Sigmoid colon (tissue), 6 donors: ENCODE measurements at regions not wholly inside any gene's neighbourhood (a gene's known extent, or its start where the extent isn't known, plus 50 kb on each side); places are given as distances from the start of the nearest gene placed in this dataset.

ENCODE experiments used
- DNase-seq: peaks from one replicate; pipeline ENCODE4 v3.0.0-alpha.2; 2019
- H3K27ac ChIP-seq, 4 donors: fragments of 200-600 bp; sonication (generic); one replicate each; pipeline ENCODE4 v1.5.1; 2016 to 2019; ENCODE audit warnings: mild to moderate bottlenecking in 1 of 4
- H3K27me3 ChIP-seq, 3 donors: fragments of 200-600 bp; sonication (generic); one replicate each; pipeline ENCODE4 v1.5.1; 2019; ENCODE audit warnings: mild to moderate bottlenecking in 1 of 3
- H3K36me3 ChIP-seq, 4 donors: fragments of 200-600 bp; sonication (generic); one replicate each; pipeline ENCODE4 v1.5.1; 2016 to 2019
- H3K4me1 ChIP-seq, 4 donors: fragments of 200-600 bp; sonication (generic); one replicate each; pipeline ENCODE4 v1.5.1; 2017 to 2019
- H3K4me3 ChIP-seq, 4 donors: fragments of 200-600 bp; sonication (generic); one replicate each; pipeline ENCODE4 v1.5.1; 2017 to 2019; ENCODE audit warnings: mild to moderate bottlenecking in 2 of 4, moderate library complexity in 1 of 4
- H3K9me3 ChIP-seq, 4 donors: fragments of 200-600 bp in 3 of 4; sonication (generic) in 3 of 4; one replicate each; pipeline versions ENCODE4 v1.5.1 to v1.6.1; 2013 to 2019
- CTCF ChIP-seq, 4 experiments: fragments of 450-650 bp in 3 of 4; fragments of 200-600 bp in 1 of 4; IDR thresholded peaks; one replicate each; pipeline ENCODE4 v1.5.1; 2016 to 2019; ENCODE audit warnings: antibody characterized with exemption in 4 of 4, mild to moderate bottlenecking in 3 of 4, moderate library complexity in 2 of 4
- EP300 ChIP-seq, 4 donors: sonication (generic); formaldehyde crosslinking; IDR thresholded peaks; one replicate each; pipeline ENCODE4 v1.6.1; 2017; ENCODE audit warnings: antibody characterized with exemption in 4 of 4
- POLR2A ChIP-seq, 2 donors: fragments of 450-650 bp; IDR thresholded peaks; one replicate each; pipeline ENCODE4 v1.6.1; 2016; ENCODE audit warnings: antibody characterized with exemption in 2 of 2, mild to moderate bottlenecking in 2 of 2, moderate library complexity in 2 of 2
- POLR2AphosphoS5 ChIP-seq, 4 donors: sonication (generic); formaldehyde crosslinking; IDR thresholded peaks; one replicate each; pipeline ENCODE4 v1.6.1; 2017; ENCODE audit warnings: antibody characterized with exemption in 4 of 4
- WGBS, 2 donors: extraction: QIAGEN DNeasy Blood & Tissue Kit; methylation state at CpG; one replicate each; pipeline ENCODE4 v1.1.7; 2013; 5-methylcytosine and 5-hydroxymethylcytosine counted together
- intact Hi-C: fragments of 100-400 bp; cut with DNase I; formaldehyde crosslinking; loops from one replicate; pipeline ENCODE4 v1.15.1; 2023
- donor health status: healthy with polysubstance abuse.
- donor health status: healthy.

- Histone ChIP-seq H3K27me3 (no peaks in the 10 kb centered on the region), H3K4me1 (no peaks in the 10 kb centered on the region), H3K4me3 (no peak overlapping the region), H3K9me3 (peaks cover 0 to 4% (median 4%) of the 10 kb centered on the region in 4 donors), H3K27ac (no peak overlapping the region), H3K36me3 (no peaks in the 10 kb centered on the region)
- TF ChIP-seq POLR2AphosphoS5 (IDR thresholded peaks at IDR 0.05) (no peak), CTCF (IDR thresholded peaks at IDR 0.05) (no peak), EP300 (IDR thresholded peaks at IDR 0.05) (no peak), POLR2A (IDR thresholded peaks at IDR 0.05) (no peak)
- no peak for DNase-seq
- intact Hi-C loops = no loop called here
Measured at GRCh38 chr18:35827275-35827902, 145.1 kb upstream of the RMP24 start.

- intact Hi-C loops = no loop called here
- DNase-seq = no peak
- WGBS, 2 donors = 96 to 99% methylated on average over 2 of the region's 2 CpGs
- H3K27ac ChIP-seq = no peak overlapping the region
- H3K4me1 ChIP-seq = no peaks in the 10 kb centered on the region
- TF ChIP-seq POLR2AphosphoS5 (IDR thresholded peaks at IDR 0.05) (no peak), CTCF (IDR thresholded peaks at IDR 0.05) (no peak), EP300 (IDR thresholded peaks at IDR 0.05) (no peak), POLR2A (IDR thresholded peaks at IDR 0.05) (no peak)
- peaks cover 0 to 5% (median 4%) of the 10 kb centered on the region in 4 donors for H3K9me3 ChIP-seq
- no peaks in the 10 kb centered on the region for H3K36me3 ChIP-seq
- H3K4me3 ChIP-seq = no peak overlapping the region
- no peaks in the 10 kb centered on the region for H3K27me3 ChIP-seq
Measured at GRCh38 chr18:35827903-35828275, 144.6 kb upstream of the RMP24 start.

GRCh38 chr18:35828591-35828990, 143.9 kb upstream of the RMP24 start:
- Histone ChIP-seq H3K27me3 (no peaks in the 10 kb centered on the region), H3K27ac (no peak overlapping the region), H3K36me3 (no peaks in the 10 kb centered on the region), H3K9me3 (peaks cover 0 to 5% (median 4%) of the 10 kb centered on the region in 4 donors), H3K4me3 (no peak overlapping the region), H3K4me1 (no peaks in the 10 kb centered on the region)
- TF ChIP-seq POLR2A (IDR thresholded peaks at IDR 0.05) (no peak), CTCF (IDR thresholded peaks at IDR 0.05) (no peak), POLR2AphosphoS5 (IDR thresholded peaks at IDR 0.05) (no peak), EP300 (IDR thresholded peaks at IDR 0.05) (no peak)
- intact Hi-C loops = no loop called here
- no peak for DNase-seq
- 84 to 92% methylated on average over 2 of the region's 2 CpGs for WGBS, 2 donors

GRCh38 chr18:35835366-35835765, 137.1 kb upstream of the RMP24 start:
- Histone ChIP-seq H3K27me3 (no peaks in the 10 kb centered on the region), H3K36me3 (no peaks in the 10 kb centered on the region), H3K27ac (no peak overlapping the region), H3K4me1 (no peaks in the 10 kb centered on the region), H3K4me3 (no peak overlapping the region), H3K9me3 (peaks cover 0 to 5% (median 4%) of the 10 kb centered on the region in 4 donors)
- TF ChIP-seq CTCF (IDR thresholded peaks at IDR 0.05) = no peak
- no peak for TF ChIP-seq POLR2AphosphoS5 (IDR thresholded peaks at IDR 0.05)
- WGBS, 2 donors = 82 to 89% methylated on average over 2 of the region's 2 CpGs
- DNase-seq = no peak
- intact Hi-C loops = no loop called here

GRCh38 chr18:35835833-35836232, 136.6 kb upstream of the RMP24 start:
- peaks cover 0 to 5% (median 4%) of the 10 kb centered on the region in 4 donors for H3K9me3 ChIP-seq
- TF ChIP-seq POLR2AphosphoS5 (IDR thresholded peaks at IDR 0.05) = no peak
- no peak for TF ChIP-seq EP300 (IDR thresholded peaks at IDR 0.05)
- TF ChIP-seq POLR2A (IDR thresholded peaks at IDR 0.05) = no peak
- TF ChIP-seq CTCF (IDR thresholded peaks at IDR 0.05) = no peak

More at GRCh38 chr18:35835833-35836232, 136.6 kb upstream of the RMP24 start:
- Histone ChIP-seq H3K27ac (no peak overlapping the region), H3K36me3 (no peaks in the 10 kb centered on the region), H3K4me3 (no peak overlapping the region), H3K4me1 (no peaks in the 10 kb centered on the region), H3K27me3 (no peaks in the 10 kb centered on the region)
- DNase-seq = no peak
- WGBS, 2 donors = 72 to 90% methylated on average over 2 of the region's 2 CpGs
- intact Hi-C loops = no loop called here
